HG02759 (cell line): ENCODE measurements at regions not wholly inside any gene's neighbourhood (a gene's known extent, or its start where the extent isn't known, plus 50 kb on each side); places are given as distances from the start of the nearest gene placed in this dataset.
"Not testable (repeated sequence)": the region's sequence is repeated elsewhere in the genome, so short reads cannot be mapped to it uniquely, and the experiment has no call there.

ENCODE experiments used
- ATAC-seq: cut with Tn5 transposase; IDR thresholded peaks from one replicate; pipeline ENCODE4 v1.9.1; 2021; ENCODE audit warnings: mild to moderate bottlenecking, moderate library complexity; ENCODE audit not compliant: unreplicated experiment

DNA sequence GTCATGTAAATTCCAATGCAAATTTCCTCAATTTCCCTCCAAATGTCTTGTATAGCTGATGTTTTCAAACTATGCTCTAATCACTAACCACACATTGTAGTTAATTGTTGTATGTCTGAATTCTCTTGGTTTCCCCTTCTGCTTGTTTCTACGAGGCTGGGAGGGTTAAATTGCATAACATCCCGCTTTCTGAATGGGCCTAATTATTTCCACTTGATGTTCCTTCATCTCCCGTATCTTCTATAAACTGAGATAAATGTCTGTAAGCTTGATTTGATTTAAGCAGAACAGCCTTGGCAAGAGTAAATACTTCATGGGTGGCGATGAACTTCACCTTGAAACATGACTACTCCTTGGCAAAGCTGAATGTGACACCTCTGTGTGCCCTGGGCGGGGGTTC lies 72.2 kb downstream of the SERINC2 start:
- no peak for ATAC-seq

DNA sequence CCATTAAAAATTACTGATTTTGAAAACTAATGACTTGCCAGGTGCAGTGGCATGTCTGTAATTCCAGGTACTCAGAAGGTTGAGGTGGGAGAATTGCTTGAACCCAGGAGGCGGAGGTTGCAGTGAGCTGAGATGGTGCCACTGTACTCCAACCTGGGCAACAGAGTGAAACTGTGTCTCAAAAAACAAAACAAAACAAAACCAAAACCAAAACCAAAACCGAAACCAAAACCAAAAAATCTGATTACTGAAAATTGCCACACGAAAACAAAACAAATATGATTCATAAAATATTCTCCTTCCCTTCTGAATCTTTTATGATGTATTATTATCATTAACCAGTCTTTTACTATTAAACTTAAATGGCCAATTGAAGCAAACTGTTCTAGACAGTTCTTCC lies 74.1 kb downstream of the SERINC2 start:
- no peak for ATAC-seq

DNA sequence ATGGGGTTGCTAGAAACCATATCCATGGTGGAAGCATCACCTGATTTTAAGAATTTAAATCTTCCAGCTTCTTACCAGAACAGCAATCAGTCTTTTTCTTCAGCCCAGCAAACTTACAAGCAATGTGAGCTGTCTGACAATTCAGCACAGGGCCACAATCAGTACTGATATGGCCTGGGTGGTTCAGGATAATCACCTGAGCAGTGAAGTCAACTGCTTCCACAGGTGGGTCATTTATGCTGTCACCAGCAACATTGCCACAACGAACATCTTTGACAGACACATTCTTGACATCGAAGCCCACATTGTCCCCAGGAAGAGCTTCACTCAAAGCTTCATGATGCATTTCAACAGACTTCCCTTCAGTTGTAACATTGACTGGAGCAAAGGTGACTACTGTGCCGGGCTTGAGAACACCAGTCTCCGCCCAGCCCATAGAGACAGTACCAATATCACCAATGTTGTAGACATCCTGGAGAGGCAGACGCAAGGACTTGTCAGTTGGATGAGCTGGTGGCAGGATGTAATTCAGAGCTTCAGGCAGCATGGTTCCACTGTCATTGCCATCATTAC lies 74.8 kb downstream of the SERINC2 start:
- ATAC-seq, result no peak

DNA sequence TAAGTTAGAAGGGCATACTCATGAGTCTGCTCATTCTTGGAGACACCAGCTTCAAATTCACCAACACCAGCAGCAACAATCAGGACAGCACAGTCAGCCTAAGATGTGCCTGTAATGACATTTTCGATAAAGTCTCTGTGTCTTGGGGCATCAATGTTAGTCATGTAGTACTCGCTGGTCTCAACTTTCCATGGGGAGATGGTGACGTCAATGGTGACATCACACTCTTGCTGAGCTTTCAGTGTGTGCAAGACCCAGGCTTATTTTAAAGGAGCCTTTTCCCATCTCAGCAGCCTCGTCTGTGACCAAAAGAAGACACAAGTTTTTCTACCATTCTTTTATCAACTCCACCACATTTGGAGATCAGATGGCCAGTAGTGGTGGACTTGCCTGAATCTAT lies 75.5 kb downstream of the SERINC2 start:
- no peak for ATAC-seq

DNA sequence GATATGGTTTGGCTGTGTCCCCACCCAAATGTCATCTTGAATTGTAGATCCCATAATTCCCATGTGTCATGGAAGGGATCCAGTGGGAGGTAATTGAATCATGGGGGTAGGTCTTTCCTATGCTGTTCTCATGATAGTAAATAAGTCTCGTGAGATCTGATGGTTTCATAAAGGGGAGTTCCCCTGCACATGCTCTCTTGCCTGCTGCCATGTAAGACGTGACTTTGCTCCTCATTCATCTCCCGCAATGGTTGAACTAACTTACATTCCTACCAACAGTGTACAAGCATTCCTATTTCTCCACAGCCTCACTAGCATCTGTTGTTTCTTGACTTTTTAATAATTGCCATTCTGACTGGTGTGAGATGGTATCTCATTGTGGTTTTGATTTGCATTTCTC lies 76.6 kb downstream of the SERINC2 start:
- not testable (repeated sequence) for ATAC-seq

DNA sequence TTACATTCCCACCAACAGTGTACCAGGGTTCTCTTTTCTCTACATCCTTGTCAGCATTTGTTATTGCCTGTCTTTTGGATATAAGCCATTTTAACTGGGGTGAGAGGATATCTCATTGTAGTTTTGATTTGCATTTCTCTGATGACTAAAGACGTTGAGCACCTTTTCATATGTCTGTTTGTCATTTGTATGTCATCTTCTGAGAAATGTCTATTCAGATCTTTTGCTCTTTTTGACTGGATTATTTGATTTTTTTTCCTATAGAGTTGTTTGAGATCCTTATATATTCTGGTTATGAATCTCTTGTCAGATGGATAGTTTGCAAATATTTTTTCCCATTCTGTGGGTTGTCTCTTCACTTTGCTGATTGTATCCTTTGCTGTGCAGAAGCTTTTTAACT lies 77.6 kb downstream of the SERINC2 start:
- not testable (repeated sequence) for ATAC-seq

DNA sequence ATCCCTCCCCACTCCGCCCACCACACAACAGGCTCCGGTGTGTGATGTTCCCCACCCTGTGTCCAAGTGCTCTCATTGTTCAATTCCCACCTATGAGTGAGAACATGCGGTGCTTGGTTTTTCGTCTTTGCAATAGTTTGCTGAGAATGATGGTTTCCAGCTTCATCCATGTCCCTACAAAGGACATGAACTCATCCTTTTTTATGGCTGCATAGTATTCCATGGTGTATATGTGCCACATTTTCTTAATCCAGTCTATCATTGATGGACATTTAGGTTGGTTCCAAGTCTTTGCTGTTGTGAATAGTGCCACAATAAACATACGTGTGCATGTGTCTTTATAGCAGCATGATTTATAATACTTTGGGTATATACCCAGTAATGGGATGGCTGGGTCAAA lies 81.0 kb upstream of the TINAGL1 start:
- not testable (repeated sequence) for ATAC-seq

DNA sequence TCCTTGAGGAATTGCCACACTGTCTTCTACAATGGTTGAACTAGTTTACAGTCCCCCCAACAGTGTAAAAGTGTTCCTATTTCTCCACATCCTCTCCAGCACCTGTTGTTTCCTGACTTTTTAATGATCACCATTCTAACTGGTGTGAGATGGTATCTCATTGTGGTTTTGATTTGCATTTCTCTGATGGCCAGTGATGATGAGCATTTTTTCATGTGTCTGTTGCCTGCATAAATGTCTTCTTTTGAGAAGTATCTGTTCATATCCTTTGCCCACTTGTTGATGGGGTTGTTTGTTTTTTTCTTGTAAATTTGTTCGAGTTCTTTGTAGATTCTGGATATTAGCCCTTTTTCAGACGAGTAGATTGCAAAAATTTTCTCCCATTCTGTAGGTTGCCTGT lies 80.5 kb upstream of the TINAGL1 start:
- not testable (repeated sequence) for ATAC-seq

DNA sequence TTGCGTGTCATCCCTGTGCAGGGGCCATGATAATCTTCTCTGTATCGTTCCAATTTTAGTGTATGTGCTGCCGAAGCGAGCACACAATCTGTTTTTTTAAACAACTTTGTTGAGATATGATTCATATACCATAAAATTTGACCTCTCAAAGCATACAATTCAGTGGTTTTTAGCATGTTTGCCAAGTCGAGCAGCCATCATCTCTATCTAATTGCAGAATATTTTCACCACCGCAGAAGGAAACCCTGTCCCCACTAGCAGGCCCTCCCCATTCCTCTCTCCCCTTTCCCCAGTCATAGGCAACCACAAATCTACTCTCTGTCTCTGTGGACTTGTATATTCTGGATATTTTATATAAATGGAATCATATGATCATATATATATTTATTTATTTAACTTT lies 78.7 kb upstream of the TINAGL1 start:
- ATAC-seq, result no peak

DNA sequence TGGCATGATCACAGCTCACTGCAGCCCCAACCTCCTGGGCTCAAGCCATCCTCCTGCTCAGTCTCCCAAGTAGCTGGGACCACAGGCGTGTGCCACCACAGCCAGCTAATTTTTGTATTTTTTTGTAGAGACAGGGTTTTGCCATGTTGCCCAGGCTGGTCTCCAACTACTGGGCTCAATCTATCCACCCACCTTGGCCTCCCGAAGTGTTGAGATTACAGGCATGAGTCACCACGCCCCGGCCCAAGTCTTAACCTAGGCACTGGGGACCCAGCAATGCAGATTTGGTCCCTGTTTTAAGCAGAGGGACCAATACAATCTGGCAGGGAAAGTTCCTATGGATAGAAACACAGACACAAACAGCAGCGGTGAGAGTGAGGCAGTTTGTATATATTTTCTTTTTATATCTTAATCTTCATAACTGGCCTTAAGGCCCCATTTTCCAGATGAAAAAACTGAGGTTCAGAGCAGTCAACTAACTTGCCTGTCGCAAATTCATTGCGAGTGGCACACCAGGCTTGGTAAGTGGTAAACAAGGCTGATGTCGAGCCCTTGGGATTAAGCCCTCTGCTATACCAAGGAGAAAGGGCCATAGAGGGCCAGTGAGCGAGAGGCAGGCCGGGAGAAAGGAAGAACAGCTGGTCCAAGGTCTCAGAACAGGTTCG lies 77.8 kb upstream of the TINAGL1 start:
- no peak for ATAC-seq

DNA sequence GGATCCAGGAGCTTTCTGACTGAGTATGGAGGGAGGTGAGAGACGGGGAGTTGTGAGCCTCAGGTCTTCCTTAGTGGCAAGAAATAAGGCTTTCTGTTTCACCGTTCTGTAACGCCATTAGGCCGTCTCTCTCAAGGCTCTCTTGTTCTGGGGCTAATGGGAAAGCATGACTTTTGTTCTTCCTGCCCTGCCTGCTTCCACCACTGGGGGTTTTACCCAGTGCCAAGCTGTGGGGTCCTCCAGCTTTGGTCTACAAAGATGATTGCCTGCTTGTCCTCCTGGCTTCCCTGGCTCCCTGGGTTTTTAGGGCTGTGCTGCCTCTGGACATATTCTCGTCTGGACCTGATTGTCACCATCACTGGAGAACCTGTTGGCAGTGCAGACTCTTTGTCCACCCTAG lies 74.8 kb upstream of the TINAGL1 start:
- no peak for ATAC-seq

DNA sequence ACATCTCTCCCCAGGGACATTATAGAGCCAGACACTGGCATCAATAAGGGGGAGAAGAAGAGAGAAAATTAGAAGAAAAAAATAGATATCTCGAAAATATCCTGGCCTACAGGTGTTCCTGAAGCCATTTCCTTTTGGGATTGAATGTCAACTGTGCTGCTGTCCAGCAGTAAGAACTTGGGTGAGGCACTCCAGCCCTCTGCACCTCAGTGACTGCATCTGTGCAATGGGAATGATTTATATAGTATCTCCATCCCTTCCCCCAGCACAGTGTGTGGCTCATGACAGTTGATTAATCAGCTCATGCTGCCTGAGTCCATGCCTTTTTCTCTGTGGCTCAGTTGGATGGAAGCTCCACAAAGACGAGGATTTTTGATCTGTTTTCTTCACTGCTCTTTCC lies 74.1 kb upstream of the TINAGL1 start:
- ATAC-seq, result no peak

DNA sequence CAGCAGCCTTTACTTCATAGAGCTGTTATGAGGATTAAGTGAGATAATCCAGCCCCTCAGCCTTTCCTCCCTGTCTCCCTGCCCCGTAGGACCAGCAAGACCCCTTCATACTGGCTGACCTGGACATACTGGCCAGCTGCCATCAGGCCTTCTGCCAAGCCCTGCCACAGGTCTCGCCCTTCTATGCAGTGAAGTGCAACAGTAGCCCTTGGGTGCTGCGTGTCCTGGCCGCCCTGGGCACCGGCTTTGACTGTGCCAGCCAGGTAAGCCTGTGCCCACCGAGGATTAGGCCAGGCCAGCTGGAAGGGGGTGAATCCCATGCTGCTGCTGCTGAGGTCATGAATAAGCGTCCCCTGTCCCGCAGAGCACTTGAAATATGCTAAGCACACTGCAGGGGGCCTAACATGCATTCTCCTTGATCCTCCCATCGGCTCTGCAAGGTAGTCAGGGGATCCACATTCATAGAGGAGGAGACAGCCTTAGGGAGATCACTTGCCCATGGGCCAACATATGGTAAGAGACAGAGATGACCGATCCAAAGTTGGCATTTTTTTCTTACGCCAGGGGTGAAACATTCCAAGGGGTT lies 73.3 kb upstream of the TINAGL1 start:
- no peak for ATAC-seq

DNA sequence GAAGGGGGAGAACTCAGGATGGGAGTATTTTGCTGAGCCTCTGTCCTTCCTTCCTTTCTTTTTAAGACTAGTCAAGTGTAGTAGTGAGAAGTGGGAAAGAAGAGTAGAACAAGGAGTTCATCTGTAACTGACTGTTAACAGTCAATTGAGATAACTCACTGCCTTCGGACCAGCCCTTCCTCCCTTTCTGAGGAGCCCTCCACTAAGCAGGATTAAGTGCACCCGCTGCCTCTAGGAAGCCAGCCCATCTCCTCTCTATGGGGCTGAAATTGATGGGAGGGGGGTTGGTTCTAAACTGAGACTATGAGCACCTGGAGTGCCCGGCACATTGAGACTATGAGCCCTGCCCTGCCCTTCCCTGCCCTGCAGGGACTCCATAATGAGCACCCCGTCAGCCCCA lies 72.7 kb upstream of the TINAGL1 start:
- ATAC-seq, result no peak

DNA sequence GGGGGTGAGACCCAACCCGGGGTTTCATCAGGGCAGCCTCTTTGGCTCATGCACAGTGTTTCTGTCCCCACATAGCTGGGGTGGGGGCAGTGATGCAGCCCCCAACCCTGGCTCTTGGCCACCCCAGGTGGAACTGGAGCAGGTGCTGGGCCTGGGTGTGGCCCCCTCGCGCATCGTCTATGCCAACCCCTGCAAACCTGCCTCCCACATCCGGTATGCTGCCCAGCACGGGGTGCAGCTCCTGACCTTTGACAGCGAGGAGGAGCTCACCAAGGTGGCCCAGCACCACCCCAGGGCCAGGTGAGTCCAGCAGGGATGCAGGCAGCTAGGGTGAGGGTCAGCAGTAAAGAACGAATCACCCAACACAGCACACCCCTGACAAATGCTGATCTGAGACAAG lies 72.3 kb upstream of the TINAGL1 start:
- ATAC-seq, result no peak

DNA sequence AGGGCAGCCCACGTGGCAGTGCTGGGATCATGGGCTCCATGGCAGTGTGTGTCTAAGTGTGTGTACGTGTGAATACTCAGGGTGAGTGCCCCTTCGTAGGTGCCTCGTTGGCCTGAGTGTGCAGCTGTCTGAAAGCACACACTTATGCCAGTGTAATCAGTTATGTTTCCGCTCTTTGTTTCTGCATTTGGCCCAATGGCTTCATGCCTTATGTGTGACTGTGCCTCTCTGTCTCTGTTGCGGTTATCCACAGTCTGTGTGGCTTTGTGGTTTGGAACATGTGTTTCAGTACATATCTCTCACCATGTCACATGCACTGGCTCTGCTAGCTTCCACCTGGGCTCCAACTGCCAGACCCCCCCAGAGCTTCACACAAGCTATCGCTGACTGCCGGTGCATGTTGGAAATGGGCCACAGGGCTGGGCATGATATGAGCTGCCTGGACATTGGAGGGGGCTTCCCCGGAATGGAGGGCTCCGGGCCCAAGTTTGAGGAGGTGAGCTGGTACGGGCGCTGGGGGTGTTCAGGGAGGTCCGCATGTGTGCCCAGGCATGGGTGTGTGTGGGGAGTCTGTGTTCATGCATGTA lies 70.3 kb upstream of the TINAGL1 start:
- peak; percentile 59 for ATAC-seq

DNA sequence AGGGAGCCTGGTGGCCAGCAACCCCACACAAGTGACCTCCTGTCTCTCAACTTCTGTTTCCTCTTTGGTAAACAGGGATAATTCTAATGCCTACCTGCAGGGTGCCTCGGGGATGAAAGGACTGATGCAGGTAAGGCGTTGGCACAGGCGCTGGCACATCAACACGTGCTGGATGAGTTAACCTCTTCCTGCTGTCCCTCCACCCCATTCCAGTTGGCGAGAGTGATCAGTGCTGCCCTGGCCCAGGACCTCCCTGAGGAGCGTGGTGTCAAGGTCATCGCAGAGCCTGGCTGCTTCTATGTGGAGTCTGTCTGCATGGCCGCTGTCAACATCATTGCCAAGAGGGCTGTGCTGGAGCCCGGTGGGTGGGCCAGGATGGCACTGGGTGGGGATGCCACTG lies 69.1 kb upstream of the TINAGL1 start:
- ATAC-seq, result no peak

DNA sequence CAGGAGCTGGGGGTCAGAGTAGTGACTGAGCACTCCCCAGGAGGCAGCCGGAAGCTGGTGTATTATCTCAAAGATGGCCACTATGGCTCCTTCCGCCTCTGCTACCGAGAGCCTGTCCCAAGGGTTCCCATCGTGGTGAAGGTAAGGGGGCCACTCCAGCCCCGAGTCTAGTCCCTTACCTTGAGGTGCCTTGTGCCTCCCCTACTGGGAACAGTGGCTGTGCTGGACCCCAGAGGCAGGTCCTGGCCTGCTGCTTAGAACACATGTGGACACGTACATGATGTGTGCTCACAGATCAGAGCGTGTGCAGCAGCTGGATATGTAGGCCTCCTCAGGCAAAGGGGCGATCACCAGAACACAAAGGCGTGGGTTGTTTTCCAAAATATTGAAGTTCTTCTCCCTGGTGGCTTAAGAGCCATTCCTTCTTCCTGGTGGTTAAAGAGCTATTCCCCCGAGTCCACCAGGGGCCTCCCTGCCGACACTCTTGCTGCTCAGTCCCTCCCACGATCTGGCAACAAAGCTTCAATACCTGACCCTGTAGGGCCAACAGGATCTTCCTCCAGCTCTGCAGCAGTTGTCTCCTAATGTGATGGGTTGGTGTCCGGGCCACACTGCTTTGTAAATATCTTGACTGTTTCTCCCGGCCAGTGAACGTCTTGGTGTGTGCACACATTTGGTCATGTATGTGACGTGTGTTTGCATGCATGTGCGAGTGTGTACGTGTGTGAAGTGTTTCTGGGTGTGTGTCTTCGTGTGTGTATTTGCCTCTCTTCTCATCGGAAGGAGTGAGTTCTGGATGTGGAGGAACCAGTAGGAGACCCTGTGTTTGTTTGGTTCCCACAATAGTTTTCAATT lies 68.4 kb upstream of the TINAGL1 start:
- no peak for ATAC-seq

DNA sequence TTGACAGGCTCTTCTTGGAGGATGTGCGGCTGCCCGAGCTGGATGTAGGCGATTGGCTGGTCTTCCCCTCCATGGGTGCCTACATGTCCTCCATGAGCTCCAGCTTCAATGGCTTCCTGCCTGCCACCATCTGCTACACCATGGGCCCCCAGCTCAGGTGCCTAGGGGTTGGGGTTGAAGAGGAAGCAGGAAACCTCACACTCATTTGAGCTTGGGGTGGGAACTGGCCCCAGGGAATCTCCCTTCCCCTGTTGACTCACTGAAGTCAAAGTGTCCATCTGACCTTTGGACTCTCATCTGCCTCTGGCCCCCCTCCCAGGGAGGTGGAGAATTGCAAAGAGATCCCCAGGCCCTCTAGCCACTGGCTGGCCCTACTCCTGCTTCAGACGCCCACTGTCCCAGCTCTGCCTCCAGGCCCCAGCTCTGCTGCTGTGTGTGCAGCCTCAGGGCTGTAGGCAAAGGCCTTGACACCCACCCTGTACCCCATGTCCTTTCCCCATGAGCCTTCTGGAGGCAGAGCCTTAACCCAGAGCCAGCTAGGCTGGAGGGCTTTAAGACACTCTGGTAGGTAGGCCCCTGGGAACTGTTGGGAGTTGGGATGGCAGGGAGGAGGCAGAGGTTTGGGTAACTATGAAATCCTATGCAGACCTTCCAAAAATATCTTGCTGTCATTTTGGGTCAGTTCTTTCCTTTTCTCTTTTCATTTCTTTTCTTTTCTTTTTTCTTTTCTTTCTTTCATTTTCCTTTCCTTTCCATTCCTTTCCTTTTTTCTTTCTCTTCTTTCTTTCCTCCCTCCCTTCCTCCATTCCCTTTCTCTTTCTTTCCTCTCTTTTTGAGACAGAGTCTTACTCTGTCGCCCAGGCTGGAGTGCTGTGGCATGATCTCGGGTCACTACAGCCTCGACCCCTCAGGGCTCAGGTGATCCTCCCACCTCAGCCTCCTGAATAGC lies 66.9 kb upstream of the TINAGL1 start:
- ATAC-seq, result peak; percentile 56

DNA sequence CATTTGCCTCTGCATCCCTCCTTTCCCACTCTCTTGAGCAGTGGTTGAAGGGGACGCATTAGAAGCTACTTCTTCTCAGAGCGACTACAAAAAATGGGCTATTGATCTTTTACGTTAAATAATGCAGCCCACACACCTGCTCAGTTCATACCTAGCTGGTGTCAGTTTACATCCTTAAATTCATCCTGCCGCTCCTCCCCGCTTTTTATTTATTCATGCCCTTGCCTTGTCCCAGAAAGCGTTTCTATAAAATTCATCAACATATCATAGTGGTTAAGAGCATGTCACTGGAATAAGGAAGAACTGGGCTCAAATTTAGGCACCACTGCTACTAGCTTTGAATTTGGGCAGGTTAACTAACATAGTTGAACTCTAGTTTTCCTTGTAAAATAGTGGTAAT lies 66.0 kb upstream of the TINAGL1 start:
- ATAC-seq, result no peak
